SK-N-MC (cell line): ENCODE measurements at regions not wholly inside any gene's neighbourhood (a gene's known extent, or its start where the extent isn't known, plus 50 kb on each side); places are given as distances from the start of the nearest gene placed in this dataset.

ENCODE experiments used
- EZH2 ChIP-seq: fragments of 200-600 bp; sonication (generic); IDR thresholded peaks from one replicate; pipeline ENCODE4 v1.6.1; 2017; ENCODE audit warnings: antibody characterized with exemption
- POLR2AphosphoS5 ChIP-seq: IDR thresholded peaks from 2 replicates; pipeline ENCODE4 v1.6.1; 2012; ENCODE audit warnings: mild to moderate bottlenecking, low read depth, low read length, borderline replicate concordance

GRCh38 chr12:65681226-65681625, 143.1 kb upstream of the HMGA2 start:
- TF ChIP-seq POLR2AphosphoS5 (no peak), EZH2 (no peak)
